Nephron (organoid): ENCODE measurements at regions not wholly inside any gene's neighbourhood (a gene's known extent, or its start where the extent isn't known, plus 50 kb on each side); places are given as distances from the start of the nearest gene placed in this dataset.

Experiments
- H3K27ac Mint-ChIP-seq, 3 experiments: 2 replicates each; pipeline ENCODE4 v1.8.0; 2020; ENCODE audit warnings: mixed read lengths in 3 of 3, mild to moderate bottlenecking in 2 of 3, moderate library complexity in 1 of 3
- H3K27me3 Mint-ChIP-seq: 2 replicates; pipeline ENCODE4 v1.8.0; 2021; ENCODE audit warnings: low read depth, mild to moderate bottlenecking, moderate library complexity, mixed read lengths
- H3K36me3 Mint-ChIP-seq: 2 replicates; pipeline ENCODE4 v1.8.0; 2020; ENCODE audit warnings: low read depth, mixed read lengths
- H3K4me1 Mint-ChIP-seq: 2 replicates; pipeline ENCODE4 v1.8.0; 2020; ENCODE audit warnings: mixed read lengths
- H3K4me3 Mint-ChIP-seq, 3 experiments: 2 replicates each; pipeline ENCODE4 v1.8.0; 2020; ENCODE audit warnings: mild to moderate bottlenecking in 3 of 3, mixed read lengths in 3 of 3, moderate library complexity in 2 of 3
- H3K9me3 Mint-ChIP-seq: 2 replicates; pipeline ENCODE4 v1.8.0; 2020; ENCODE audit warnings: mixed read lengths
- TF ChIP-seq, protein P1 (sequence below), 3 experiments: fragments of 200-600 bp; sonication (generic); IDR thresholded peaks; one replicate each; pipeline ENCODE4 v1.5.0; 2021; ENCODE audit warnings: antibody characterized with exemption in 3 of 3; ENCODE audit not compliant: unreplicated experiment in 3 of 3

DNA sequence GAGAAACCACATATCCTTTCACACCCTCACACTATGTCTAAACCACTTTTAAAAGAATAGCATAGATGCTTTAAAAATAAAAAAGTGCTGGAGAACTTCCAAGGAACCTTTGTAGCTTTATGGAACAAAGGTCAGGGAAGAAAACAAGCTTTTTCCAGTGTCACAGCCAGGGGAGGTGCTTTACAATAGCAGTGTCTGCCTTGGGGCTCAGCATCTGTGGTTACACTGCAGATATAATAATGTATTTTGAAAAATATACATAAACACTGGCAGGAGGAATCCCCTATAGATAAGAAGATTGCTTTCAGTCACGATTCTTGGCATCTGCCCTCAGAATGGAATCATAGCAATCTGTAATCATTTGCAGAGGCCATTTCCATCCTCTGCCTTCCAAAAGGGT, 362.4 kb upstream of the LRRC3B start:
- H3K4me3 Mint-ChIP-seq, result no peak overlapping the region
- H3K9me3 Mint-ChIP-seq, result no peaks in the 10 kb centered on the region
- peaks cover 19% of the 10 kb centered on the region for H3K4me1 Mint-ChIP-seq

GRCh38 chr3:26264708-26265107, 357.9 kb upstream of the LRRC3B start:
- no peak overlapping the region for H3K27ac Mint-ChIP-seq
- TF ChIP-seq, protein P1, sequence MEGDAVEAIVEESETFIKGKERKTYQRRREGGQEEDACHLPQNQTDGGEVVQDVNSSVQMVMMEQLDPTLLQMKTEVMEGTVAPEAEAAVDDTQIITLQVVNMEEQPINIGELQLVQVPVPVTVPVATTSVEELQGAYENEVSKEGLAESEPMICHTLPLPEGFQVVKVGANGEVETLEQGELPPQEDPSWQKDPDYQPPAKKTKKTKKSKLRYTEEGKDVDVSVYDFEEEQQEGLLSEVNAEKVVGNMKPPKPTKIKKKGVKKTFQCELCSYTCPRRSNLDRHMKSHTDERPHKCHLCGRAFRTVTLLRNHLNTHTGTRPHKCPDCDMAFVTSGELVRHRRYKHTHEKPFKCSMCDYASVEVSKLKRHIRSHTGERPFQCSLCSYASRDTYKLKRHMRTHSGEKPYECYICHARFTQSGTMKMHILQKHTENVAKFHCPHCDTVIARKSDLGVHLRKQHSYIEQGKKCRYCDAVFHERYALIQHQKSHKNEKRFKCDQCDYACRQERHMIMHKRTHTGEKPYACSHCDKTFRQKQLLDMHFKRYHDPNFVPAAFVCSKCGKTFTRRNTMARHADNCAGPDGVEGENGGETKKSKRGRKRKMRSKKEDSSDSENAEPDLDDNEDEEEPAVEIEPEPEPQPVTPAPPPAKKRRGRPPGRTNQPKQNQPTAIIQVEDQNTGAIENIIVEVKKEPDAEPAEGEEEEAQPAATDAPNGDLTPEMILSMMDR (IDR thresholded peaks at IDR 0.05; ENCODE audit: unreplicated experiment in 3 of 3), result no peak
- peaks cover 11% of the 10 kb centered on the region for H3K4me1 Mint-ChIP-seq
- H3K9me3 Mint-ChIP-seq, result no peaks in the 10 kb centered on the region
- no peaks in the 10 kb centered on the region for H3K36me3 Mint-ChIP-seq
- H3K27me3 Mint-ChIP-seq, result no peaks in the 10 kb centered on the region
- H3K4me3 Mint-ChIP-seq, result no peak overlapping the region

More for the DNA sequence above, 362.4 kb upstream of the LRRC3B start:
- H3K36me3 Mint-ChIP-seq, result no peaks in the 10 kb centered on the region
- TF ChIP-seq, protein P1 (IDR thresholded peaks at IDR 0.05; ENCODE audit: unreplicated experiment in 3 of 3), result no peak
- H3K27me3 Mint-ChIP-seq, result no peaks in the 10 kb centered on the region
- H3K27ac Mint-ChIP-seq, result peak overlapping the region in 1 of 3 experiments; percentile 63

- TF ChIP-seq, protein P1 (IDR thresholded peaks at IDR 0.05; ENCODE audit: unreplicated experiment in 3 of 3), result no peak
- no peaks in the 10 kb centered on the region for H3K36me3 Mint-ChIP-seq
- no peak overlapping the region for H3K27ac Mint-ChIP-seq
- no peaks in the 10 kb centered on the region for H3K27me3 Mint-ChIP-seq
- H3K4me1 Mint-ChIP-seq, result no peaks in the 10 kb centered on the region
- H3K9me3 Mint-ChIP-seq, result no peaks in the 10 kb centered on the region
- H3K4me3 Mint-ChIP-seq, result no peak overlapping the region
Measured at GRCh38 chr3:26271848-26272247, 350.7 kb upstream of the LRRC3B start.

- Mint-ChIP-seq H3K4me3 (no peak overlapping the region), H3K27me3 (no peaks in the 10 kb centered on the region), H3K9me3 (no peaks in the 10 kb centered on the region), H3K4me1 (no peaks in the 10 kb centered on the region), H3K27ac (no peak overlapping the region), H3K36me3 (no peaks in the 10 kb centered on the region)
- TF ChIP-seq, protein P1 (IDR thresholded peaks at IDR 0.05; ENCODE audit: unreplicated experiment in 3 of 3), result no peak
Measured at GRCh38 chr3:26273196-26273595, 349.4 kb upstream of the LRRC3B start.

GRCh38 chr3:26279091-26279490, 343.5 kb upstream of the LRRC3B start:
- Mint-ChIP-seq H3K4me1 (no peaks in the 10 kb centered on the region), H3K27ac (no peak overlapping the region), H3K9me3 (peaks cover 25% of the 10 kb centered on the region), H3K36me3 (peaks cover 13% of the 10 kb centered on the region), H3K4me3 (no peak overlapping the region), H3K27me3 (no peaks in the 10 kb centered on the region)
- TF ChIP-seq, protein P1 (IDR thresholded peaks at IDR 0.05; ENCODE audit: unreplicated experiment in 3 of 3), result no peak

GRCh38 chr3:26280517-26280916, 342.1 kb upstream of the LRRC3B start:
- Mint-ChIP-seq H3K9me3 (peaks cover 39% of the 10 kb centered on the region), H3K4me1 (no peaks in the 10 kb centered on the region), H3K27me3 (no peaks in the 10 kb centered on the region), H3K4me3 (no peak overlapping the region), H3K36me3 (peaks cover 22% of the 10 kb centered on the region), H3K27ac (no peak overlapping the region)
- TF ChIP-seq, protein P1 (IDR thresholded peaks at IDR 0.05; ENCODE audit: unreplicated experiment in 3 of 3), result peak in 1 of 3 experiments; percentile 30
